HCT116 (cell line): ENCODE measurements at regions not wholly inside any gene's neighbourhood (a gene's known extent, or its start where the extent isn't known, plus 50 kb on each side); places are given as distances from the start of the nearest gene placed in this dataset.

Experiments
- ATAC-seq: fragments of 200-7000 bp; cut with Tn5 transposase; 2 replicates; pipeline ENCODE4 v1.9.1; 2020; ENCODE audit warnings: mild to moderate bottlenecking, moderate library complexity
- BruUV-seq: library from RNA; stranded (reverse); fragments of 400-500 nt; replicated peaks from 2 replicates; lab custom pipeline; 2021; lab: Mats Ljungman, UMichigan
- CTCF ChIA-PET: fragments of 300-600 bp; sonication (Branson Sonifier 250); formaldehyde crosslinking; loops from one replicate; lab custom pipeline; 2021; ENCODE audit warnings: antibody characterized with exemption; lab: Charles Lee
- POLR2A ChIA-PET: fragments of 300-600, 350-600 bp; sonication (Branson Sonifier 250); formaldehyde crosslinking; loops from one replicate; lab custom pipeline; 2021; ENCODE audit warnings: antibody characterized with exemption; lab: Charles Lee
- RAD21 ChIA-PET, 2 experiments: fragments of 300-600 bp; sonication (Branson Sonifier 250); formaldehyde crosslinking; loops; one replicate each; lab custom pipeline; 2023; ENCODE audit warnings: low total read pairs in 2 of 2; ENCODE audit not compliant: uncharacterized antibody in 2 of 2, unreplicated experiment in 2 of 2, low non-redundant PET in 1 of 2; lab: Charles Lee
- DNase-seq: peaks from one replicate; pipeline ENCODE4 v3.0.0-alpha.2; 2010; ENCODE audit warnings: low read depth, low spot score
- H2AFZ ChIP-seq: fragments of 200-600 bp; shearing (Covaris generic), sonication (generic); 2 replicates; pipeline ENCODE4 v1.6.1; 2017; ENCODE audit warnings: low read depth, mixed run types, mixed read lengths, antibody characterized with exemption, low read length; ENCODE audit not compliant: poor library complexity, severe bottlenecking
- H3K27ac ChIP-seq: 2 replicates; pipeline ENCODE4 v1.5.1; 2012; ENCODE audit warnings: low read depth, low read length
- H3K27me3 ChIP-seq: fragments of 200-600 bp; sonication (generic); 2 replicates; pipeline ENCODE4 v1.6.1; 2016; ENCODE audit warnings: mixed run types, low read length, mixed read lengths; ENCODE audit not compliant: insufficient read depth
- H3K36me3 ChIP-seq, 2 experiments: fragments of 200-500 bp in 1 of 2; fragments of 200-600 bp in 1 of 2; sonication (Bioruptor generic) in 1 of 2; sonication (generic) in 1 of 2; 2 replicates each; pipeline versions ENCODE4 v1.5.1 to v1.6.1; 2014 to 2016; ENCODE audit warnings: low read length in 2 of 2, inconsistent platforms in 1 of 2, mixed read lengths in 1 of 2, mixed run types in 1 of 2; ENCODE audit not compliant: insufficient read depth in 2 of 2, control insufficient read depth in 1 of 2
- H3K4me1 ChIP-seq, 2 experiments: fragments of 200-600 bp in 1 of 2; sonication (generic) in 1 of 2; 2 replicates each; pipeline versions ENCODE4 v1.5.1 to v1.6.1; 2012 to 2017; ENCODE audit warnings: low read length in 2 of 2, inconsistent platforms in 1 of 2, mild to moderate bottlenecking in 1 of 2, mixed read lengths in 1 of 2, mixed run types in 1 of 2, moderate library complexity in 1 of 2; ENCODE audit not compliant: insufficient read depth in 2 of 2, control insufficient read depth in 1 of 2
- H3K4me2 ChIP-seq: fragments of 200-600 bp; sonication (generic); 2 replicates; pipeline ENCODE4 v1.6.1; 2017; ENCODE audit warnings: mixed run types, low read length, mixed read lengths
- H3K4me3 ChIP-seq, 2 experiments: fragments of 200-600 bp in 1 of 2; sonication (generic) in 1 of 2; replicated peaks in 1 of 2; 2 replicates each; pipeline ENCODE4 v1.5.1; 2011 to 2016; ENCODE audit warnings: low read length in 2 of 2, control low read depth in 1 of 2, low read depth in 1 of 2, mild to moderate bottlenecking in 1 of 2, mixed read lengths in 1 of 2, mixed run types in 1 of 2
- H3K79me2 ChIP-seq: fragments of 200-600 bp; sonication (generic); 2 replicates; pipeline ENCODE4 v1.6.1; 2017; ENCODE audit warnings: mild to moderate bottlenecking, mixed run types, low read length, moderate library complexity, mixed read lengths; ENCODE audit not compliant: insufficient read depth
- H3K9ac ChIP-seq: fragments of 200-600 bp; sonication (generic); 2 replicates; pipeline ENCODE4 v1.6.1; 2016; ENCODE audit warnings: low read length, mixed read lengths
- H3K9me2 ChIP-seq: fragments of 200-600 bp; sonication (generic), shearing (Covaris generic); 2 replicates; pipeline ENCODE4 v1.6.1; 2017; ENCODE audit warnings: mixed run types, mild to moderate bottlenecking, moderate library complexity; ENCODE audit not compliant: insufficient read depth
- H3K9me3 ChIP-seq, 2 experiments: fragments of 200-500 bp in 1 of 2; fragments of 200-600 bp in 1 of 2; sonication (Bioruptor generic) in 1 of 2; sonication (generic) in 1 of 2; 2 replicates each; pipeline ENCODE4 v1.6.1; 2014 to 2017; ENCODE audit warnings: low read length in 2 of 2, mixed read lengths in 2 of 2, inconsistent platforms in 1 of 2, low read depth in 1 of 2, mild to moderate bottlenecking in 1 of 2, mixed run types in 1 of 2, moderate library complexity in 1 of 2; ENCODE audit not compliant: control insufficient read depth in 1 of 2, insufficient read depth in 1 of 2
- H4K20me1 ChIP-seq: fragments of 200-600 bp; sonication (generic), shearing (Covaris generic); 2 replicates; pipeline ENCODE4 v1.6.1; 2017; ENCODE audit warnings: mixed run types, mild to moderate bottlenecking, moderate library complexity; ENCODE audit not compliant: insufficient read depth
- CBX3 ChIP-seq: IDR thresholded peaks from 2 replicates; pipeline ENCODE4 v1.6.1; 2012; ENCODE audit warnings: low read depth
- ELF1 ChIP-seq: IDR thresholded peaks from 2 replicates; pipeline ENCODE4 v1.6.1; 2012; ENCODE audit warnings: low read depth, borderline replicate concordance
- EZH2 ChIP-seq: fragments of 200-600 bp; sonication (generic); IDR thresholded peaks from 2 replicates; pipeline ENCODE4 v1.6.1; 2017; ENCODE audit warnings: antibody characterized with exemption, mixed run types
- EZH2phosphoT487 ChIP-seq: fragments of 200-600 bp; IDR thresholded peaks from 2 replicates; pipeline ENCODE4 v1.6.1; 2018; ENCODE audit warnings: antibody characterized with exemption, borderline replicate concordance
- POLR2A ChIP-seq: IDR thresholded peaks from 2 replicates; pipeline ENCODE4 v1.7.0; 2011; ENCODE audit warnings: borderline replicate concordance; ENCODE audit not compliant: insufficient read depth, insufficient read length; ENCODE audit errors: extremely low read depth
- POLR2AphosphoS5 ChIP-seq: IDR thresholded peaks from 2 replicates; pipeline ENCODE4 v1.6.1; 2011; ENCODE audit warnings: mild to moderate bottlenecking, low read depth, low read length, moderate library complexity
- RAD21 ChIP-seq: IDR thresholded peaks from 2 replicates; pipeline ENCODE4 v1.6.1; 2012; ENCODE audit warnings: low read depth, mild to moderate bottlenecking
- SIN3A ChIP-seq: IDR thresholded peaks from 2 replicates; pipeline ENCODE4 v1.6.1; 2012; ENCODE audit warnings: low read depth
- SRF ChIP-seq: IDR thresholded peaks from 2 replicates; pipeline ENCODE4 v1.6.1; 2012; ENCODE audit warnings: low read depth
- TCF7L2 ChIP-seq: IDR thresholded peaks from 2 replicates; pipeline ENCODE4 v1.7.0; 2011; ENCODE audit warnings: borderline replicate concordance, inconsistent platforms; ENCODE audit not compliant: insufficient read depth, insufficient read length; ENCODE audit errors: extremely low read depth
- ZNF274 ChIP-seq: fragments of 200-500 bp; sonication (Bioruptor generic); IDR thresholded peaks from 2 replicates; pipeline ENCODE4 v1.6.1; 2014; ENCODE audit warnings: mild to moderate bottlenecking, low read depth, low read length, inconsistent platforms
- intact Hi-C: fragments of 100-400 bp; cut with micrococcal nuclease; formaldehyde crosslinking; loops from 2 replicates; pipeline ENCODE4 v1.10.0; 2022
- TF ChIP-seq, protein P1 (sequence below), 3 experiments: fragments of 200-600 bp in 1 of 3; sonication (generic) in 1 of 3; IDR thresholded peaks in 2 of 3; conservative IDR thresholded peaks in 1 of 3; 2 replicates each; pipeline ENCODE4 v1.5.1; 2012 to 2017; ENCODE audit warnings: low read depth in 2 of 3, low read length in 2 of 3, antibody characterized with exemption in 1 of 3, borderline replicate concordance in 1 of 3, control low read depth in 1 of 3, mild to moderate bottlenecking in 1 of 3, mixed read lengths in 1 of 3, mixed run types in 1 of 3, moderate library complexity in 1 of 3; ENCODE audit not compliant: insufficient read depth in 1 of 3

DNA sequence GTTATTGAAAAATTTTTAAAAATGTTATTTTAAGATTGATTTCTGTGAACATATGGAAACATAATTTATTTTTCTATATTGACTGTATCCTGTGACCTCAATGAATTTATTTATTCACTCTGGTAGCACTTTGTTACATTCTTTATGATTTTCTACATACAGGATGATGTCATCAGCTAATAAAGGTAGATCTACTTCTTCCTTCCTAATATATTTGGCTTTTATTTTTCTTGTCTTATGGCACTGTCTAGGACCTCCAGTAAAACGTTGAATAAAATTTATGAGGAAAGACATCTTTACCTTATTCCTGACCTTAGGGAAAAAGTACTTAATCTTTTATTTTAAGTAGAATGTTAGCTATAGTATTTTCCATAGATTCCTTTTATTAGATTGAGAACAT lies 78.8 kb upstream of the MAF start:
- no peak overlapping the region for H3K4me2 ChIP-seq
- no peaks in the 10 kb centered on the region for H4K20me1 ChIP-seq
- no peaks in the 10 kb centered on the region for H3K4me1 ChIP-seq
- H3K27me3 ChIP-seq: no peaks in the 10 kb centered on the region
- H2AFZ ChIP-seq: no peak overlapping the region
- H3K27ac ChIP-seq: no peak overlapping the region
- intact Hi-C loops: no loop called here
- H3K36me3 ChIP-seq: no peaks in the 10 kb centered on the region
- H3K9me2 ChIP-seq: no peaks in the 10 kb centered on the region
- ChIA-PET RAD21 (no interaction called here), POLR2A (no interaction called here), CTCF (no interaction called here)
- DNase-seq (no peak), ATAC-seq (no peak)
- TF ChIP-seq POLR2A (no peak), EZH2phosphoT487 (no peak)
- no TSS peak for BruUV-seq
- peaks cover 30 to 38% of the 10 kb centered on the region in 2 experiments; a peak in 3 of 4 replicates for H3K9me3 ChIP-seq
- no peaks in the 10 kb centered on the region for H3K79me2 ChIP-seq
- no peak overlapping the region for H3K4me3 ChIP-seq
- no peak overlapping the region for H3K9ac ChIP-seq

DNA sequence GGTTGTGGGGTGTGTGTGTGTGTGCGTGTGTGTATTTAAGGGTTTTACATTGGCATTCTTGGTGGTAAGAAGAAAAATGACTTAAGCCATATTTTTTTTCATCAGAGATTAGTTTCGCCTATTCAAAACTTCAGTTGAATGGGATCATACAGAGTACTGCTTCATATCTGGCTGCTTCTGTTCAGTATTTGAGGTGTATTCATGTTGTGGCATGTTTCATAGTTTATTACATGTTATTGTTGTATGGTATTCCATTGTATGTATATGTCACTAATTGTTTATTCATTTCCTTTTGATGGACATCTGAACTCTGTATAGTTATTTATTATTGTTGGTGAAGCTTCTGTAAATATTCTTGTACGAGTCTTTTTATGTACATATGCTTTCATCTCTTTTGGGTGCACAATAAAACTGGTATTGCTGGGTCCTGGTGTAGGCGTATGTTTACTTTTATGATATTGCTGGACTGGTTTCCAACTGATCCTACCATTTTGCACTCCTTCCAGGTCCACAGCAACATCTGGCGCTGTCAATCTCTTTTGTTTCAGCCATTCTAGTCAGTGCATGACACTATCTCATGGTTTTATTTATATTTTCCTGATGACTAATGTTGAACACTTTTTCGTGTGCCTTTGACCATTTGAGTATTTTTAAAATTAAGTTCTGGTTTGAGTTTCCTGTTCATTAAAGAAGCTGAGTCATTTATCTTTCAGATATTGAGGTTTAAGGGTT lies 77.4 kb upstream of the MAF start:
- no peaks in the 10 kb centered on the region for H4K20me1 ChIP-seq
- ATAC-seq (no peak), DNase-seq (no peak)
- no peak for TF ChIP-seq EZH2
- no peak for TF ChIP-seq ELF1
- TF ChIP-seq CBX3: no peak
- TF ChIP-seq POLR2AphosphoS5: no peak
- TF ChIP-seq SIN3A: no peak
- TF ChIP-seq SRF: no peak
- TF ChIP-seq RAD21: no peak
- no peak for TF ChIP-seq TCF7L2
- TF ChIP-seq, protein P1, sequence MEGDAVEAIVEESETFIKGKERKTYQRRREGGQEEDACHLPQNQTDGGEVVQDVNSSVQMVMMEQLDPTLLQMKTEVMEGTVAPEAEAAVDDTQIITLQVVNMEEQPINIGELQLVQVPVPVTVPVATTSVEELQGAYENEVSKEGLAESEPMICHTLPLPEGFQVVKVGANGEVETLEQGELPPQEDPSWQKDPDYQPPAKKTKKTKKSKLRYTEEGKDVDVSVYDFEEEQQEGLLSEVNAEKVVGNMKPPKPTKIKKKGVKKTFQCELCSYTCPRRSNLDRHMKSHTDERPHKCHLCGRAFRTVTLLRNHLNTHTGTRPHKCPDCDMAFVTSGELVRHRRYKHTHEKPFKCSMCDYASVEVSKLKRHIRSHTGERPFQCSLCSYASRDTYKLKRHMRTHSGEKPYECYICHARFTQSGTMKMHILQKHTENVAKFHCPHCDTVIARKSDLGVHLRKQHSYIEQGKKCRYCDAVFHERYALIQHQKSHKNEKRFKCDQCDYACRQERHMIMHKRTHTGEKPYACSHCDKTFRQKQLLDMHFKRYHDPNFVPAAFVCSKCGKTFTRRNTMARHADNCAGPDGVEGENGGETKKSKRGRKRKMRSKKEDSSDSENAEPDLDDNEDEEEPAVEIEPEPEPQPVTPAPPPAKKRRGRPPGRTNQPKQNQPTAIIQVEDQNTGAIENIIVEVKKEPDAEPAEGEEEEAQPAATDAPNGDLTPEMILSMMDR (IDR thresholded peaks at IDR 0.05 in 2 of 3, conservative IDR thresholded peaks at IDR 0.05 in 1 of 3; ENCODE audit: borderline replicate concordance in 1 of 3, insufficient read depth in 1 of 3, low read depth in 2 of 3, low read length in 2 of 3): no peak
- no peak for TF ChIP-seq ZNF274
- CTCF ChIA-PET: no interaction called here
- H3K9me2 ChIP-seq: no peaks in the 10 kb centered on the region
- H3K9ac ChIP-seq: no peak overlapping the region
- no peaks in the 10 kb centered on the region for H3K36me3 ChIP-seq
- H3K79me2 ChIP-seq: no peaks in the 10 kb centered on the region
- BruUV-seq: no TSS peak
- H2AFZ ChIP-seq: no peak overlapping the region
- no peak overlapping the region for H3K27ac ChIP-seq
- H3K4me3 ChIP-seq: no peak overlapping the region
- RAD21 ChIA-PET: no interaction called here
- POLR2A ChIA-PET: no interaction called here
- H3K9me3 ChIP-seq: peaks cover 30 to 37% of the 10 kb centered on the region in 2 experiments; a peak in 3 of 4 replicates
- H3K4me2 ChIP-seq: no peak overlapping the region
- intact Hi-C loops: no loop called here
- no peaks in the 10 kb centered on the region for H3K27me3 ChIP-seq
- H3K4me1 ChIP-seq: no peaks in the 10 kb centered on the region
